Loucy (cell line): ENCODE measurements at regions not wholly inside any gene's neighbourhood (a gene's known extent, or its start where the extent isn't known, plus 50 kb on each side); places are given as distances from the start of the nearest gene placed in this dataset.

ENCODE experiments used
- H2AFZ ChIP-seq: fragments of 200-600 bp; sonication (generic); 2 replicates; pipeline ENCODE4 v1.6.0; 2016; ENCODE audit warnings: antibody characterized with exemption, mild to moderate bottlenecking, low read length, moderate library complexity
- H3F3A ChIP-seq: fragments of 200-600 bp; 2 replicates; pipeline ENCODE4 v1.6.0; 2016; ENCODE audit warnings: antibody characterized with exemption, low read depth, mild to moderate bottlenecking
- H3K27me3 ChIP-seq: fragments of 200-600 bp; sonication (generic); 2 replicates; pipeline ENCODE4 v1.6.1; 2014; ENCODE audit warnings: low read length, mild to moderate bottlenecking; ENCODE audit not compliant: insufficient read depth, poor library complexity, severe bottlenecking
- H3K36me3 ChIP-seq: fragments of 200-600 bp; sonication (generic); 2 replicates; pipeline ENCODE4 v1.6.1; 2016; ENCODE audit warnings: low read length; ENCODE audit not compliant: insufficient read depth
- H3K4me1 ChIP-seq: fragments of 200-600 bp; sonication (generic); 2 replicates; pipeline ENCODE4 v1.5.1; 2014; ENCODE audit warnings: low read length, mild to moderate bottlenecking; ENCODE audit not compliant: insufficient read depth, poor library complexity, severe bottlenecking
- H3K4me2 ChIP-seq: fragments of 200-600 bp; sonication (generic); 2 replicates; pipeline ENCODE4 v1.6.0; 2014; ENCODE audit warnings: antibody characterized with exemption, low read length, low read depth, mild to moderate bottlenecking; ENCODE audit not compliant: poor library complexity, severe bottlenecking
- H3K4me3 ChIP-seq: fragments of 200-600 bp; sonication (generic); 2 replicates; pipeline ENCODE4 v1.5.1; 2014; ENCODE audit warnings: low read length, mild to moderate bottlenecking, mixed read lengths; ENCODE audit not compliant: poor library complexity, severe bottlenecking
- H3K79me2 ChIP-seq: fragments of 200-600 bp; sonication (generic); 2 replicates; pipeline ENCODE4 v1.6.1; 2014; ENCODE audit warnings: low read length; ENCODE audit not compliant: insufficient read depth
- H3K9ac ChIP-seq: fragments of 200-600 bp; sonication (generic); 2 replicates; pipeline ENCODE4 v1.6.0; 2014; ENCODE audit warnings: mild to moderate bottlenecking, low read depth, low read length, moderate library complexity; ENCODE audit not compliant: poor library complexity, severe bottlenecking
- H3K9me2 ChIP-seq: fragments of 200-600 bp; sonication (generic); replicated peaks from 2 replicates; pipeline ENCODE4 v1.6.1; 2016; ENCODE audit warnings: low read depth, low read length, mixed read lengths
- H3K9me3 ChIP-seq: fragments of 200-600 bp; sonication (generic); 2 replicates; pipeline ENCODE4 v1.6.1; 2014; ENCODE audit warnings: mild to moderate bottlenecking, antibody characterized with exemption, low read length, low read depth; ENCODE audit not compliant: insufficient read depth
- H4K20me1 ChIP-seq: fragments of 200-600 bp; sonication (generic); 2 replicates; pipeline ENCODE4 v1.6.0; 2014; ENCODE audit warnings: antibody characterized with exemption, low read length, mild to moderate bottlenecking; ENCODE audit not compliant: insufficient read depth, poor library complexity, severe bottlenecking
- CTCF ChIP-seq: fragments of 200-600 bp; sonication (generic); conservative IDR thresholded peaks from 2 replicates; pipeline ENCODE4 v1.5.1; 2014; ENCODE audit warnings: mild to moderate bottlenecking, antibody characterized with exemption, low read length
- EZH2phosphoT487 ChIP-seq: fragments of 200-600 bp; IDR thresholded peaks from 2 replicates; pipeline ENCODE4 v1.6.1; 2018; ENCODE audit warnings: antibody characterized with exemption, mild to moderate bottlenecking, moderate library complexity, borderline replicate concordance

GRCh38 chr12:24102676-24103075, 153.2 kb upstream of the SOX5 start:
- no peak for TF ChIP-seq EZH2phosphoT487
- TF ChIP-seq CTCF, result no peak

GRCh38 chr12:24099576-24099975, 150.1 kb upstream of the SOX5 start:
- Histone ChIP-seq H3K9ac (no peak overlapping the region), H3K27me3 (no peaks in the 10 kb centered on the region), H3K4me3 (no peak overlapping the region), H3K9me3 (no peaks in the 10 kb centered on the region; the same call in none of the 2 replicates), H3F3A (0 out of 2 replicates have a peak, but pooled peaks cover 8% of the 10 kb centered on the region), H3K4me1 (peaks cover 3% of the 10 kb centered on the region), H3K36me3 (no peaks in the 10 kb centered on the region), H3K9me2 (no peaks in the 10 kb centered on the region), H4K20me1 (no peaks in the 10 kb centered on the region), H2AFZ (no peak overlapping the region), H3K79me2 (no peaks in the 10 kb centered on the region), H3K4me2 (no peak overlapping the region)
- no peak for TF ChIP-seq CTCF
- no peak for TF ChIP-seq EZH2phosphoT487

More at GRCh38 chr12:24102676-24103075, 153.2 kb upstream of the SOX5 start:
- H3K4me1 ChIP-seq, result no peaks in the 10 kb centered on the region
- H2AFZ ChIP-seq, result no peak overlapping the region
- H3K9me2 ChIP-seq, result no peaks in the 10 kb centered on the region
- no peaks in the 10 kb centered on the region for H3K79me2 ChIP-seq
- H3K4me3 ChIP-seq, result no peak overlapping the region
- no peaks in the 10 kb centered on the region for H3F3A ChIP-seq
- H4K20me1 ChIP-seq, result no peaks in the 10 kb centered on the region
- H3K9me3 ChIP-seq, result no peaks in the 10 kb centered on the region; the same call in 1 of the 2 replicates
- H3K27me3 ChIP-seq, result no peaks in the 10 kb centered on the region
- H3K9ac ChIP-seq, result no peak overlapping the region
- H3K4me2 ChIP-seq, result no peak overlapping the region
- no peaks in the 10 kb centered on the region for H3K36me3 ChIP-seq

- Histone ChIP-seq H3K4me3 (no peak overlapping the region), H3K36me3 (no peaks in the 10 kb centered on the region), H3K9ac (no peak overlapping the region), H4K20me1 (no peaks in the 10 kb centered on the region), H3K4me2 (no peak overlapping the region), H3K79me2 (no peaks in the 10 kb centered on the region), H3K9me2 (no peaks in the 10 kb centered on the region), H3F3A (0 out of 2 replicates have a peak, but pooled peaks cover 8% of the 10 kb centered on the region), H2AFZ (no peak overlapping the region), H3K27me3 (no peaks in the 10 kb centered on the region), H3K9me3 (no peaks in the 10 kb centered on the region; the same call in 1 of the 2 replicates), H3K4me1 (peaks cover 3% of the 10 kb centered on the region)
- TF ChIP-seq EZH2phosphoT487 (no peak), CTCF (no peak)
These were observed 145.8 kb upstream of the SOX5 start for GRCh38 chr12:24095245-24095644.
